Prostate gland (tissue), 2 donors: ENCODE measurements at regions not wholly inside any gene's neighbourhood (a gene's known extent, or its start where the extent isn't known, plus 50 kb on each side); places are given as distances from the start of the nearest gene placed in this dataset.

ENCODE experiments used
- POLR2A ChIP-seq: fragments of 450-650 bp; IDR thresholded peaks from one replicate; pipeline ENCODE4 v1.6.1; 2016; ENCODE audit warnings: antibody characterized with exemption, mild to moderate bottlenecking
- POLR2AphosphoS5 ChIP-seq: sonication (generic); formaldehyde crosslinking; IDR thresholded peaks from one replicate; pipeline ENCODE4 v1.6.1; 2017; ENCODE audit warnings: antibody characterized with exemption
- TF ChIP-seq, protein P1 (sequence below), 4 experiments: fragments of 200-600 bp in 2 of 4; fragments of 450-650 bp in 2 of 4; sonication (generic) in 2 of 4; IDR thresholded peaks; 1 replicate in 3 of 4; 2 replicates in 1 of 4; pipeline ENCODE4 v1.5.1; 2016 to 2019; ENCODE audit warnings: antibody characterized with exemption in 4 of 4, mild to moderate bottlenecking in 2 of 4, moderate library complexity in 2 of 4

DNA sequence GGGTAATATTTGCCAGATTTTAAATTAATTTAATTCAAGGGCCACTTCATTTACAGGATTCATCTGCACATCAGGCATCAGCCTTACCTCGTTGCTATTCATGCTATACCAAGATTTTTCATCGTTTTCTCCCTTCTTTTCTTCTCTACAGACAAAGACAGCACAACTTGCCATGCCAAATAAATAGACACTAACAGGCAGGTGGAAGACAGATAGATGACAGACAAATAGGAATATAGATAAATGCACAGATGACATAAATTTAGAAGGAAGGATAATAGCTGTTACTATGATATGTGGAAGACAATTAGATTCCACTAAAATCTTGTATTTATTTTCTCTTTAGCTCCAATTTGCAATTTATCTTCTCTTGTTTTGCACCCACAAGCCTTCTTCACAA is 164.5 kb upstream of the ARX start:
- TF ChIP-seq, protein P1, sequence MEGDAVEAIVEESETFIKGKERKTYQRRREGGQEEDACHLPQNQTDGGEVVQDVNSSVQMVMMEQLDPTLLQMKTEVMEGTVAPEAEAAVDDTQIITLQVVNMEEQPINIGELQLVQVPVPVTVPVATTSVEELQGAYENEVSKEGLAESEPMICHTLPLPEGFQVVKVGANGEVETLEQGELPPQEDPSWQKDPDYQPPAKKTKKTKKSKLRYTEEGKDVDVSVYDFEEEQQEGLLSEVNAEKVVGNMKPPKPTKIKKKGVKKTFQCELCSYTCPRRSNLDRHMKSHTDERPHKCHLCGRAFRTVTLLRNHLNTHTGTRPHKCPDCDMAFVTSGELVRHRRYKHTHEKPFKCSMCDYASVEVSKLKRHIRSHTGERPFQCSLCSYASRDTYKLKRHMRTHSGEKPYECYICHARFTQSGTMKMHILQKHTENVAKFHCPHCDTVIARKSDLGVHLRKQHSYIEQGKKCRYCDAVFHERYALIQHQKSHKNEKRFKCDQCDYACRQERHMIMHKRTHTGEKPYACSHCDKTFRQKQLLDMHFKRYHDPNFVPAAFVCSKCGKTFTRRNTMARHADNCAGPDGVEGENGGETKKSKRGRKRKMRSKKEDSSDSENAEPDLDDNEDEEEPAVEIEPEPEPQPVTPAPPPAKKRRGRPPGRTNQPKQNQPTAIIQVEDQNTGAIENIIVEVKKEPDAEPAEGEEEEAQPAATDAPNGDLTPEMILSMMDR (IDR thresholded peaks at IDR 0.05), result no peak
- TF ChIP-seq POLR2A (no peak), POLR2AphosphoS5 (no peak)
